OCI-LY1 (cell line): ENCODE measurements at regions not wholly inside any gene's neighbourhood (a gene's known extent, or its start where the extent isn't known, plus 50 kb on each side); places are given as distances from the start of the nearest gene placed in this dataset.

Source experiments
- H2AFZ ChIP-seq: fragments of 200-600 bp; sonication (generic), shearing (Covaris generic); 2 replicates; pipeline ENCODE4 v1.6.0; 2014; ENCODE audit warnings: antibody characterized with exemption, mild to moderate bottlenecking, low read length
- H3F3A ChIP-seq: fragments of 200-600 bp; sonication (generic), shearing (Covaris generic); 2 replicates; pipeline ENCODE4 v1.6.0; 2014; ENCODE audit warnings: mild to moderate bottlenecking, antibody characterized with exemption, low read length, moderate library complexity; ENCODE audit not compliant: insufficient read depth
- H3K27ac ChIP-seq: fragments of 200-600 bp; sonication (generic); 2 replicates; pipeline ENCODE4 v1.5.1; 2014; ENCODE audit warnings: low read length, mixed run types, mild to moderate bottlenecking, low read depth; ENCODE audit not compliant: poor library complexity, severe bottlenecking
- H3K27me3 ChIP-seq: fragments of 200-600 bp; sonication (generic); 2 replicates; pipeline ENCODE4 v1.6.0; 2014; ENCODE audit warnings: antibody characterized with exemption, mild to moderate bottlenecking, low read length, moderate library complexity; ENCODE audit not compliant: insufficient read depth
- H3K36me3 ChIP-seq: fragments of 200-600 bp; sonication (generic); 2 replicates; pipeline ENCODE4 v1.6.1; 2014; ENCODE audit warnings: mild to moderate bottlenecking, antibody characterized with exemption, low read length, moderate library complexity, mixed read lengths; ENCODE audit not compliant: insufficient read depth
- H3K4me1 ChIP-seq: fragments of 200-600 bp; sonication (generic); 2 replicates; pipeline ENCODE4 v1.5.1; 2014; ENCODE audit warnings: mild to moderate bottlenecking, low read length, moderate library complexity; ENCODE audit not compliant: insufficient read depth, severe bottlenecking
- H3K4me2 ChIP-seq: fragments of 200-600 bp; sonication (generic), shearing (Covaris generic); 2 replicates; pipeline ENCODE4 v1.6.1; 2014; ENCODE audit warnings: low read length
- H3K4me3 ChIP-seq: fragments of 200-600 bp; sonication (generic); 2 replicates; pipeline ENCODE4 v1.5.1; 2014; ENCODE audit warnings: low read length, low read depth, mild to moderate bottlenecking, mixed read lengths; ENCODE audit not compliant: poor library complexity, severe bottlenecking
- H3K79me2 ChIP-seq: fragments of 200-600 bp; shearing (Covaris generic); 2 replicates; pipeline ENCODE4 v1.6.1; 2016; ENCODE audit warnings: mixed run types, low read length, mixed read lengths; ENCODE audit not compliant: insufficient read depth
- H3K9ac ChIP-seq: fragments of 200-600 bp; sonication (generic), shearing (Covaris generic); 2 replicates; pipeline ENCODE4 v1.6.1; 2014; ENCODE audit warnings: mild to moderate bottlenecking, low read length, mixed read lengths
- H3K9me2 ChIP-seq: fragments of 200-600 bp; sonication (generic), shearing (Covaris generic); 2 replicates; pipeline ENCODE4 v1.6.1; 2014; ENCODE audit warnings: low read depth, mild to moderate bottlenecking, low read length, mixed read lengths
- H3K9me3 ChIP-seq: fragments of 200-600 bp; shearing (Covaris generic); 2 replicates; pipeline ENCODE4 v1.6.1; 2014; ENCODE audit warnings: low read length, mixed read lengths
- H4K20me1 ChIP-seq: fragments of 200-600 bp; sonication (generic), shearing (Covaris generic); 2 replicates; pipeline ENCODE4 v1.6.0; 2016; ENCODE audit warnings: mild to moderate bottlenecking, low read length; ENCODE audit not compliant: insufficient read depth
- EZH2 ChIP-seq: fragments of 200-600 bp; sonication (generic), shearing (Covaris generic); IDR thresholded peaks from 2 replicates; pipeline ENCODE4 v1.8.0; 2017; ENCODE audit warnings: borderline replicate concordance, mixed run types, mild to moderate bottlenecking, antibody characterized with exemption, low read length, moderate library complexity, mixed read lengths
- TF ChIP-seq, protein P1 (sequence below): fragments of 200-600 bp; sonication (generic), shearing (Covaris generic); IDR thresholded peaks from 2 replicates; pipeline ENCODE4 v1.5.1; 2017; ENCODE audit warnings: mild to moderate bottlenecking, antibody characterized with exemption, low read length, moderate library complexity, mixed read lengths

DNA sequence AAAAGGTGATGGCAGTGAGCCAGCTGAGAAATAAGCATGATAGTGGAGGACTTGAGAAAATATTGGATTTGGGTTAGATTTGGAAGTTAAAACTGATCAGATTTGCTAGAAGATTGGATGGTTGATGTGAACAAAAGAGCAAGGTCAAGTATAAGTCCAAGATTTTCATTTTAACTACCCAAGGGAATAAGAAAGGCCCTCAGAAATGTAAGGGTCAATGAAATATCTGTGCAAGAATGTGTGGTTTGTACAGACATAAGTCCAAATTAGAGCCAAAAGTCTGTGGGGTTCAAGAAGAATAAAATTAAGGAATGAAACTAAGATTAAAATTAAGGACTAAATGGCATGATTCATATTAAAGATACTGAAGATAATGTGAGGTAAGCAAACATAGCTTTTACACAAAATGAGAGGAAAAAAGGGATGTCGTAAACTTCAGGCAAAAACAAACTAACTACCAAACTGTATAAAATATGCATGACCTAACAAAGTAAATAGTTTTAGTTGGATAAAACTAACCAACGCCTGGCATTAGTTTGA is 78.4 kb upstream of the CACNA2D1 start:
- Histone ChIP-seq H3F3A (no peaks in the 10 kb centered on the region), H3K9me3 (no peaks in the 10 kb centered on the region), H3K4me2 (no peak overlapping the region), H3K27ac (no peak overlapping the region), H3K27me3 (no peaks in the 10 kb centered on the region), H3K9ac (no peak overlapping the region), H3K9me2 (no peaks in the 10 kb centered on the region), H2AFZ (no peak overlapping the region), H3K4me1 (no peaks in the 10 kb centered on the region), H4K20me1 (no peaks in the 10 kb centered on the region), H3K4me3 (no peak overlapping the region), H3K79me2 (no peaks in the 10 kb centered on the region), H3K36me3 (no peaks in the 10 kb centered on the region)
- TF ChIP-seq, protein P1, sequence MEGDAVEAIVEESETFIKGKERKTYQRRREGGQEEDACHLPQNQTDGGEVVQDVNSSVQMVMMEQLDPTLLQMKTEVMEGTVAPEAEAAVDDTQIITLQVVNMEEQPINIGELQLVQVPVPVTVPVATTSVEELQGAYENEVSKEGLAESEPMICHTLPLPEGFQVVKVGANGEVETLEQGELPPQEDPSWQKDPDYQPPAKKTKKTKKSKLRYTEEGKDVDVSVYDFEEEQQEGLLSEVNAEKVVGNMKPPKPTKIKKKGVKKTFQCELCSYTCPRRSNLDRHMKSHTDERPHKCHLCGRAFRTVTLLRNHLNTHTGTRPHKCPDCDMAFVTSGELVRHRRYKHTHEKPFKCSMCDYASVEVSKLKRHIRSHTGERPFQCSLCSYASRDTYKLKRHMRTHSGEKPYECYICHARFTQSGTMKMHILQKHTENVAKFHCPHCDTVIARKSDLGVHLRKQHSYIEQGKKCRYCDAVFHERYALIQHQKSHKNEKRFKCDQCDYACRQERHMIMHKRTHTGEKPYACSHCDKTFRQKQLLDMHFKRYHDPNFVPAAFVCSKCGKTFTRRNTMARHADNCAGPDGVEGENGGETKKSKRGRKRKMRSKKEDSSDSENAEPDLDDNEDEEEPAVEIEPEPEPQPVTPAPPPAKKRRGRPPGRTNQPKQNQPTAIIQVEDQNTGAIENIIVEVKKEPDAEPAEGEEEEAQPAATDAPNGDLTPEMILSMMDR = no peak
- TF ChIP-seq EZH2 = no peak

DNA sequence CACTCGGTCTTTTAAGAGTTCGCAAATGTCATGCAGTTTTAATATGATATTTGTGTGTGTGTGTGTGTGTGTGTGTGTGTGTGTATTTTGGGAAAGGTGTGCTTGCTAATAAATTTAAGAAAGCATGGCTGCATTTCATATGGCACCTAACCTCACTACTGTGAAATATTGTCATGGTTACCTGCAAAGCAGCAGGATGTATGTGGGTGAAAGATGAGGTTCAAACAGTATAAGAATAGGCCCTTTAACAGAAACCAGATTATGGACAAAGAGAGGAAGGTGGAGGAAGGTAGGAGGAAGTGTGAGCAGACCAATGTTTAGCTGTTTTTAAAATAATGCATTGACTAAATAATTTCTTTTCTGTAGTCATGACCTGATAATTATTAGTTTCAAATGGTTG is 73.5 kb upstream of the CACNA2D1 start:
- Histone ChIP-seq H3K9me3 (no peaks in the 10 kb centered on the region), H3K9me2 (no peaks in the 10 kb centered on the region), H3K9ac (no peak overlapping the region), H2AFZ (no peak overlapping the region), H3K27me3 (no peaks in the 10 kb centered on the region), H3F3A (no peaks in the 10 kb centered on the region), H3K79me2 (no peaks in the 10 kb centered on the region), H3K36me3 (no peaks in the 10 kb centered on the region), H3K4me1 (no peaks in the 10 kb centered on the region), H3K27ac (no peak overlapping the region), H3K4me3 (no peak overlapping the region), H3K4me2 (no peak overlapping the region), H4K20me1 (no peaks in the 10 kb centered on the region)
- TF ChIP-seq EZH2 = no peak
- TF ChIP-seq, protein P1 = no peak

DNA sequence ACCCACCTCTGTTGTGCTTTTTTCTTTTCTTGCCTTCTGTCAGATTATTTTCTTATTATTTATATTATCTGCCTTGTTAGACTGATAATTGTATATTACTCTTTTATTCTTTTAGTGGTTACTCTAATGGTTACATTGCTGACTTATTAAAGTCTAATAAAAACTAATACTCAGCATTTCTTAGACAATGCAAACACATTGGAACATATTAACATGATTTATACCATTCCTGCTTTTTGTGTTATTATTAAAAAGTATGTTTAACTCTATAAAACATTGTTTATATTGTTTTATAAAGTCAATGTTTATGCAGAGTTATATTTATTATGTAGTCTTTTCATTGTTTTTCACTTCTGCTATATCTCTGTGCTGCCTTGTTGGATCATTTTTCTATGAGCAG is 68.0 kb upstream of the CACNA2D1 start:
- Histone ChIP-seq H3K9me3 (no peaks in the 10 kb centered on the region), H3K4me3 (no peak overlapping the region), H3K9ac (no peak overlapping the region), H3F3A (no peaks in the 10 kb centered on the region), H3K4me1 (no peaks in the 10 kb centered on the region), H3K27ac (no peak overlapping the region), H2AFZ (no peak overlapping the region), H3K36me3 (no peaks in the 10 kb centered on the region), H3K4me2 (no peak overlapping the region), H3K9me2 (no peaks in the 10 kb centered on the region), H4K20me1 (no peaks in the 10 kb centered on the region), H3K27me3 (no peaks in the 10 kb centered on the region), H3K79me2 (no peaks in the 10 kb centered on the region)
- TF ChIP-seq, protein P1 = no peak
- no peak for TF ChIP-seq EZH2
